PFSK-1 (cell line): ENCODE measurements at regions not wholly inside any gene's neighbourhood (a gene's known extent, or its start where the extent isn't known, plus 50 kb on each side); places are given as distances from the start of the nearest gene placed in this dataset.

Experiments used
- SIN3A ChIP-seq: IDR thresholded peaks from 2 replicates; pipeline ENCODE4 v1.6.1; 2012; ENCODE audit warnings: mild to moderate bottlenecking, low read length, moderate library complexity, borderline replicate concordance; ENCODE audit not compliant: insufficient read depth
- TAF1 ChIP-seq: IDR thresholded peaks from 2 replicates; pipeline ENCODE4 v1.6.1; 2012; ENCODE audit warnings: low read length, control low read depth, borderline replicate concordance; ENCODE audit not compliant: insufficient read depth
- TF ChIP-seq, protein P1 (sequence below), 2 experiments: IDR thresholded peaks; 2 replicates each; pipeline versions ENCODE4 v1.6.1 to v1.8.0; 2011 to 2012; ENCODE audit warnings: low read depth in 2 of 2, low read length in 2 of 2, control low read depth in 1 of 2, inconsistent platforms in 1 of 2, mild to moderate bottlenecking in 1 of 2, moderate library complexity in 1 of 2; ENCODE audit not compliant: insufficient read depth in 1 of 2

DNA sequence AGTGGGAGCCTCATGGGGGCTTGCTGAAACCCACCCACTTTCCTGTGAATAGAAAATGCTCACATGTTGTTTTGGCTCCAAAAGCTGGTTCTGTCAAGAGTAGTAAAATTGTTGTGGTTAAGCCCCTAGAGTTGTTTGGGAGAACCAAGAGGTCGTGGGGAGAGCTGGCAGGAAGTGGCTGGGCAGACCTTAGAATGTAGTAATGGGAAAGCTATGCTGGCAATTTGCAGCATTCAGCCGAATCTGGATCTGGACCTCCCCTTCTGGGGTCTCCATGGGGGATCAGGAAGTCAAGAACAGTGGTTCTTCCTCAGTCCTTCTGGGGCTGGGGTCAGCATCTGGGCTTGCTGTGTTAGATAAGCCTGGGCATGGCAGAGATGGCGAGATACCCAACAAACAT is 150.6 kb upstream of the TBX3 start:
- TF ChIP-seq, protein P1, sequence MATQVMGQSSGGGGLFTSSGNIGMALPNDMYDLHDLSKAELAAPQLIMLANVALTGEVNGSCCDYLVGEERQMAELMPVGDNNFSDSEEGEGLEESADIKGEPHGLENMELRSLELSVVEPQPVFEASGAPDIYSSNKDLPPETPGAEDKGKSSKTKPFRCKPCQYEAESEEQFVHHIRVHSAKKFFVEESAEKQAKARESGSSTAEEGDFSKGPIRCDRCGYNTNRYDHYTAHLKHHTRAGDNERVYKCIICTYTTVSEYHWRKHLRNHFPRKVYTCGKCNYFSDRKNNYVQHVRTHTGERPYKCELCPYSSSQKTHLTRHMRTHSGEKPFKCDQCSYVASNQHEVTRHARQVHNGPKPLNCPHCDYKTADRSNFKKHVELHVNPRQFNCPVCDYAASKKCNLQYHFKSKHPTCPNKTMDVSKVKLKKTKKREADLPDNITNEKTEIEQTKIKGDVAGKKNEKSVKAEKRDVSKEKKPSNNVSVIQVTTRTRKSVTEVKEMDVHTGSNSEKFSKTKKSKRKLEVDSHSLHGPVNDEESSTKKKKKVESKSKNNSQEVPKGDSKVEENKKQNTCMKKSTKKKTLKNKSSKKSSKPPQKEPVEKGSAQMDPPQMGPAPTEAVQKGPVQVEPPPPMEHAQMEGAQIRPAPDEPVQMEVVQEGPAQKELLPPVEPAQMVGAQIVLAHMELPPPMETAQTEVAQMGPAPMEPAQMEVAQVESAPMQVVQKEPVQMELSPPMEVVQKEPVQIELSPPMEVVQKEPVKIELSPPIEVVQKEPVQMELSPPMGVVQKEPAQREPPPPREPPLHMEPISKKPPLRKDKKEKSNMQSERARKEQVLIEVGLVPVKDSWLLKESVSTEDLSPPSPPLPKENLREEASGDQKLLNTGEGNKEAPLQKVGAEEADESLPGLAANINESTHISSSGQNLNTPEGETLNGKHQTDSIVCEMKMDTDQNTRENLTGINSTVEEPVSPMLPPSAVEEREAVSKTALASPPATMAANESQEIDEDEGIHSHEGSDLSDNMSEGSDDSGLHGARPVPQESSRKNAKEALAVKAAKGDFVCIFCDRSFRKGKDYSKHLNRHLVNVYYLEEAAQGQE (IDR thresholded peaks at IDR 0.05; ENCODE audit: insufficient read depth in 1 of 2, low read depth in 2 of 2, low read length in 2 of 2) = no peak
- no peak for TF ChIP-seq SIN3A
- no peak for TF ChIP-seq TAF1
